NCI-H226 (cell line): ENCODE measurements at regions not wholly inside any gene's neighbourhood (a gene's known extent, or its start where the extent isn't known, plus 50 kb on each side); places are given as distances from the start of the nearest gene placed in this dataset.

ENCODE experiments used
- DNase-seq: peaks from one replicate; pipeline ENCODE4 v3.0.0-alpha.2; 2015

DNA sequence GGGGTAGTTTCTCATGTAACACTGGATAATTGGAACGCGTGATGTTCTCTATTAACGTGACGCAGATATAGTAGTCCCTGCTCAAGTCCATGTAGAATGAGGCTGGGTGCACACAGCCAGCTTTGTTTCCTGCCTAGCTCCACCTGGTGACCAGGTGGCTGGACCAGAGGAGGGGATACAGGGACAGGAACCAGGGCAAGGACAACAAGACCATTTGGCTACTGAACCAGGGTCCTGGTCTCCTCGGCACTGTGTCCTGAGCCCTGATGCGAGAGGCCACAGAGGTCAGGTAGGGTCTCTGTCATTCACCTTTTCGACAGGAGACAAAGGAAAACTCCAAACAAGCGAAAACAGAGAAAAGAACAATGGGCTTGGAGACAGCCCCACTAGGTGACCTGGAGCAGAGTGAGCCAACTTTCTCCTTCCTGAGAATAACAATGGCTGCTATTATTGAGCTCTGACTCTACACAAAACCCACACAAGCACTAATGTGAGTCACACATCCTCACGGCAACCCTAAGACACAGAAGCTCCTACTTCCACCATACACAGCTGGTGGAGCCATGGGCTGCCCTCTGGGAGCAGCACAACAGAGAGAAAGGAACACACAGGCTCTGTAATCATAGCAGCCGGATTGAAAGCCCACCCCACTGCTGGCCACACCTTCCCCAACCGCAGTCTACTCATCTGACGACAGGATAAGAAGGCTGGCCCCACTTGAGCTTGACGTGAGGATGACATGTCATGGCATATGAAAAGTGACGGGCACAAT is 67.3 kb upstream of the TEX51 start:
- DNase-seq, result no peak

DNA sequence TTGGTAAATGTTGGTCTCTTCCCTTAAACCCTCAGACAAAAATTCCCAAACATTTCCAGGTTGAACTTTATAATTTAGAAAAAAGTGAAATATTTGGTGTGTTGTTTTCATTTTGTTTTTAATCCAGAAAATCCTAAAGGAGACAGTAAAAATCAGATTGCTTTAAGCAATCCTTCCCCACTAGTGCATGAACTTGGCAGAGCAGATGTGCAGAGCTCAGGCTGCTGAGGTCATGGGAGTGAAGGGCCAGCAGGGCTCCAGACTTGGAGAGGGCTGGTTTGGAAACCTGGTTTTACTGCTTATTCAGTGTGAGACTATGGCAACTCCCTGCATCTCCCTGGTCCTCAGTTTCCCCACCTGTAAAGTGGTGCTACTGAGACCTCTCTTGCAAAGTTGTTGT is 66.7 kb upstream of the TEX51 start:
- no peak for DNase-seq

GRCh38 chr2:126832757-126833156 is 65.9 kb upstream of the TEX51 start:
- DNase-seq, result no peak

GRCh38 chr2:126834006-126834659 is 64.6 kb upstream of the TEX51 start:
- DNase-seq, result no peak

GRCh38 chr2:126835261-126835660 is 63.4 kb upstream of the TEX51 start:
- DNase-seq, result no peak

DNA sequence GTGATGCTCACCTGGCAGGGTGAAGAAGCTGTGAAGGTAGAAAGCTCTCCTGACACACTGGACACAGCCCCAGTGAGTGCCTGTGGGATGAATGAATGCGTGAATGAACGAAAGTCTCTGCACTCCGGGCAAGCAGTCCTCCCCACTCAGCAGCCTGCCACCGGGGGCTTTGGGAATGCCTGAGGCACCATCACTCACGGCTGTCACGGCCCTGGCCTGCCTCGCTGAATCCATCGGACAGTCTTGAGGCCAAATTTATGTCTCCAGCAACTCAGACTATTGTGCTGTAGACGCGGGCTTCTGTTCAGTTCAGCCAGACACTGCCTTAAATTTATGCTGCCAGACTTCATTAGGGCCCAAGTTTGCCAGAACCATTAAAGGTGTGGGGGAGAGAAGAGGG is 62.9 kb upstream of the TEX51 start:
- DNase-seq, result no peak

DNA sequence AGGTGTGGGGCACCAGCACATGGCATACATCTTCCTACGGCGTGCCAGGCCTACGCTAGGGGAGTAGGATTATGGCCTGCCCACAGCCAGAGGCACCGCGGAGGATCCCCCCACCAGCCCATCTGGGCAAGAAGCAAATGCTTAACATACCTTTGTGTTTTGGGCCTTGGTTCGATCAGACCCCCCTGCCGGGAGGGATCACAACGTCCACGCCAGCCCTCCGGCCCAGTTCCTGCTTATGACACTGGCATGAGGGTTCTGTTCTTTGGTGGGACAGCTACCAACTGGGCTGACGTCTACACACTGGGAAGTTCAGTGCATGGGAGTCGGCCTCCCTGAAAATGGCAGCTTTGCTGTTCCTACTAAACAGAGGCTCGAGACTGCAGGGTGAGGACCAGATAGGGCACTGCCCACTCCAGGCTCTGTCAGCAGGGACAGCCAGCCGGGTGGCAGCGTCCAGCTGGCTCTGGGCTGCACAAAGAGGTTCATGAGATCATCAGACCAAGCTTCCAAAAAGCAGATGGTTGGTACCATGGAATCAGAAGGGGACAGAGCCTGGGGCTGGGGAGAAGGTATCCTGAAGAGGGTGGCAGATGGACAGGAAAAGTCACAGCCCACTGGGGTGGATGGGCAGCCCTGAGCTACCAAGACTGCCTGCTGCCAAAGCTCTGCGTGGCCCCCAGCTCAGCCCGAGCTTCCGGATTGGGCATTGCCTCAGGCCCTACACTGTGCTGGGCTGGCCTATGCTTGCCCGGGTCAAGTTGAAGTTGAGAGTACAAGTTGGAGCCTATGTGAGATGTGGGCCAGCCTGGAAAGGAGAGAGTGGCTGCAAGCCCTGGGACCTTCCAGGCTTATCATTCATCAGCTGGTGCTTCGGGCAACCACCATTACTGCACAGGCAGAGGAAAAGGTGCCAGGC is 61.7 kb upstream of the TEX51 start:
- DNase-seq, result no peak

DNA sequence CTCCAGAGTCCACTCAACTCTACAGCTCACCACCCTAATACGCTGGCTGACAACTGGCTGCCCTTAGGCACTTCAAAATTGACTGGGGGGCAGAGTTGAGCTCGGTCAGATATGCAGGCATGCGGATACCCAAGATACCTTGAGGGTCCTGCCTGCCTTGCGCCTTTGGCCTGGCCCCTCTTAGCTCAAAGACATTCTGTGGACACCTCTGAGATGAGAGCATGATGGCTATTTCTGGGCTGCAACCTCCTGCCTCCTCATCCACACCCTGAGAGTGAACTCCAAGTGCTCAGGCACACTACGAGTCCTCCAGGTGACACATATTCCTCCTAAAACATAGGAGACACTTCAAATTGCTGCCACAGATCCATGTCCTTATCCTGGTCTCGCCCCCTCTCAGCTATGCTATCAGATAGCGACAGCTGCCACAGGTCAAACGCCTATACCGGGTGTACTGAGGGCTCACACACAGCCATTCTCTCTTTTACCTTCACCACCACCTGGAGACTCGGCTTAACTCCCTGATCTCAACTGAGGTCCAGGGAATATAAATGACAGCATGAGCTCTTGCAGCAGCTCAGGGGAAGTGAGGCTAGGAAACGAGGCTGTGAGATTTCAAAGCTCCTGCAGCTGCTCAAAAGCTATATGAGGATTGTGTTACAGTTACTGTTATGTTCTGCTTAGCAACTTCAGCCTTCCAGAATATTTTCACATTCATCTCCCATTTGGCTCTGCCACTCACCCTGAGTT is 60.5 kb upstream of the TEX51 start:
- no peak for DNase-seq

- no peak for DNase-seq
Observed at GRCh38 chr2:126838716-126838985, 60.0 kb upstream of the TEX51 start.

DNA sequence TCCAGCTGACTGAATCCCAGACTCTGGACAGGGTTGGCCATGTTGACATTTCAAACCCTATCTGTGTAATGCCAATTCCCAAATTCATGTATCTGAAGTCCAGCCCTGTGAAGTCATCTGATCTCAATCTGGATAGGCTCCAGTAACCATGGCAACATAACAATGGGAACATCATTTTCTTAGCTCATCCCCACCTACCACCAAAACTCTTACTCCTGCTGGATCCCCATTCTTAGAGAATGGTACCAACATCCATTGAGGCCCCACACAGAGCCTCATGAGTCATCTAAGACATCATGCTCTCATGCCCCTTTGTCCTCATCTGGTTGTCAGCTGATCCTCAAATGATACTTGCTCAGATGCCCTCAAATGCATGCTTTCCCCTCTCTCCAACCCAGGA is 58.9 kb upstream of the TEX51 start:
- DNase-seq, result no peak

- no peak for DNase-seq
Observed at GRCh38 chr2:126843081-126843480, 55.6 kb upstream of the TEX51 start.

DNA sequence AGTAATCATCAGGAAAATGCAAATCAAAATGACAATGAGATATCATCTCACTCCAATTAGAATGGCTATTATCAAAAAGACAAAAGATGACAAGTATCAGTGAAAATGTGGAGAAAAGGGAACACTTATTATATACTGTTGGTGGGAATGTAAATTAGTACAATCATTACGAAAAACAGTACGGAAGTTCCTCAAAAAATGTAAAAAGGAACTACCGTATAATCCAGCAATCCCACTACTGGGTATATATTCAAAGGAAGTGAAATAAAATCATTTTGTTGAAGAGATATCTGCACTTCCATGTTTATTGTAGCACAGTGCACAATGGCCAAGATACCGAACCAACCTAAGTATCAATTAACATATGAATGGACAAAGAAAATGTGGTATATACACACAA is 52.4 kb upstream of the TEX51 start:
- no peak for DNase-seq
